Right renal pelvis (tissue), 4 donors: ENCODE measurements at regions not wholly inside any gene's neighbourhood (a gene's known extent, or its start where the extent isn't known, plus 50 kb on each side); places are given as distances from the start of the nearest gene placed in this dataset.
A peak's percentile ranks its signal among the peaks of the same experiment; 100 is the strongest.

Experiments
- DNase-seq, 4 donors: peaks; one replicate each; pipeline ENCODE4 v3.0.0-alpha.2; 2013; ENCODE audit warnings: low read depth in 4 of 4, low spot score in 3 of 4, missing footprints in 1 of 4

DNA sequence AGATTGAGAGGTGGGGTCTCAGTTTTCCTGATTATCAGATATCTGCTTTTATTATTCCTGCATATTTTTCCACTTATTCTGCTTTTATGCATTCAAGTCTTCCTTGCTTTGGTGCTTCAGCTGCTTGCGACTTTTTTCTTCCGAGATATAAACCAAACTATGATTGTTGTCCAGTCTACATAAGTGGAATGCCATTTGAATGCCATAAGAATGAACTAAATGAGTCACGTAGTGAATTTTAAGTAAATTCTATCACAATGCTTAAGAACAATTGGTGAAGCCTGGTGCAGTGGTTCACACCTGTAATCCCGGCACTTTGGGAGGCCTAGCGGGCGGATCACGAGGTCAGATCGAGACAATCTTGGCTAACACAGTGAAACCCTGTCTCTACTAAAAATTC is 189.1 kb downstream of the PCDH18 start:
- no peak for DNase-seq

DNA sequence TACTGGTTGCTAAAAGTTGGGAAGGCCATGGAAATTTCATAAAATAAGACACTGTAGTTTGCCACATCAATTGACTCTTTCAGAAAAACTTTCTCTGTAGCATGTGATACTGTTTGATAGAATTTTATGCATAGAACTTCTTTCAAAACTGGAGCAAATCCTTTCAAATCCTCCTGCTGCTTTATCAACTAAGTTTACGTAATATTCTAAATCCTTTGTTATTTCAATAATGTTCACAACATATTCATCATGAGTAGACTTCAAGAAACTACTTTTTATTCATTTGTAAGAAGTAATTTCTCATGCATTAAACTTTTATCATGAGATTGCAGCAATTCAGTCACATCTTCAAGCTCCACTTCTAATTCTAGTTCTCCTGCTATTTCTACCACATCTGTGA is 199.3 kb downstream of the PCDH18 start:
- DNase-seq = no peak

DNA sequence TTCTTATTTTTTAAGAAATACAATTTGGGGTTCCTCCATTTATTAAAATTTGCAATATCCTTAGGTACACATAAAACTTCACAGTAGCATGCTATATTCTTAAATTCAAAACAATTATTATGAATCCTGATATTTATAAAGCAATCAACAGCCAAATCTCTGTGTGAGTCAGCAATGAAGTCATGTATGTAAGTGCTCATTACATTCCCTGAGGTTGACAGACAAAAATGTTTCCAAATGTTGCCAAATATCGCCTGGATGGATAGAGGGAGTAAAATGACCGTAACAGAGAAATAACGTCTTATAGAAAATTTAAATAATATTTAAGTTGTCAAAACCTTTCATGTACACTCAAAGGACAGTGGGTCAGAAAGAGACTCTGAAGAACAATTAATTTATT is 220.0 kb downstream of the PCDH18 start:
- DNase-seq = no peak

DNA sequence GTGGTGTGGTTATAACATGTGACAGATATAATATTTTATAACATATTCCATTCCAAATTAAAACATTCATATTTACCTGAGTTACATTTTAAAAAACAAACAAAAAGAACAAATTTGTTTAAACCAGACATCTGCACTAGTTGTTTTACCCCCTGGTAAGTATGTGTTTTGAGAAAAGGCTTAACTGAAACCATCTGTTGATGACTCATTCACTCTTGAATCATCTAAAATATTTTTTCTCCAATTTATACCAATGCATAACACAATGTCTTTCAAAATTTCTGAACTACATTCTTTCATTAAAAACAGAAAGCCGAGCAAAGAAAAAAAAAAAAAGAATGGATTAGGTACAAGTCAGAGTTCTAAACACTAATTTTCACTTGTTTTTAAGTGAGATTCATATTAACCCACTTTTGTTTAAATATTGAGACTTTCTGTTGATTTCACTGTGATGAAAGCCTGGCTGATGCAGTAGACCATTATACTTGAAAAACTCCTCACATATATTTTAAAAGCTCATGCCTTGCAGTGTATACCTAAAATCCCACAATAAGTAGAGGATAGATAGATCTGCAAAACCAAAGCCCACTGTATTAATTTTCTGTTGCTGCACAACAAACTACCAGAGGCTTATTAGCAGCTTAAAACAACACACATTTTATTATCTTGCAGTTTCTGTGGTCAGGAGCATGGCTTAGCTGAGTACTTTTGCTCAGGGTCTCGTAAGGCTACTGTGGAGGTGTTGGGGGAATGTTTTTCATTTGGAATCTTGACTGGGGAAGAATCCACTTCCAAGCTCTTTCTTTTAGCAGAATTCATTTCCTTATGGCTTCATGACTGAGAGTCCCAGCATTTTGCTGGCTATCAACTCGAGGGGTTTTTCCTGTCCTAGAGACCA is 221.5 kb downstream of the PCDH18 start:
- no peak for DNase-seq

DNA sequence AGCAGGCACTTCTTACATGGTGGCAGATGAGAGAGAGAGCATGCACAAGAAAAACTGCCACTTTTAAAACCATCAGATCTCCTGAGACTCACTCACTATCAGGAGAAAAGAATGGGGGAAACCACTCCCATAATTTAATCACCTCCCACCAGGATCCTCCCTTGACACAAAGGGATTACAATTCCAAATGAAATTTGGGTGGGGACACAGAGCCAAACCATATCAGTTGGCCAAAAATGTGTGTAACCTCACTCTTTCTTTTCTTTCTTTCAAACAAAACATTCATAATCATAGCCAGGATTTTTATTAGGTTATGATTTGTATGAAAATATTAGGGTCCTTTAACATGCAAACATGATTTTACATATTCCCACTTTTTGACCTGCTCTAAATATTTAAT is 222.1 kb downstream of the PCDH18 start:
- no peak for DNase-seq

DNA sequence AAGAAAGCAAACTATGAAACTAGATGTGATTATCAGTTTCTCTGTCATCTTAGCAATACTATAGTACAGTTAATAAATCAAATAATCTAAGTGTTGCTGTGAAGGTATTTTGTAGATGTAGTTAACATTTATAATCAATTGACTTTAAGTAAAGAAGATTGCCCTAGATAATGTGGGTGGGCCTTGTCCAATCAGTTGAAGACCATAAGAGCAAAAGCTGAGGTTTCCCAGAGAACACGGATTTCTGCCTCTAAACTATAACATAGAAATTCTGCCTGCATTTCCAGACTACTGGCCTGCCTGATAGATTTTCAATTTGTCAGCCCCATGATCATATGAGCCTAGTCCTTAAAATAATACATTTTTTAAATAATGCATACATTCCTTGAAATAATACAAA is 222.9 kb downstream of the PCDH18 start:
- DNase-seq = no peak

DNA sequence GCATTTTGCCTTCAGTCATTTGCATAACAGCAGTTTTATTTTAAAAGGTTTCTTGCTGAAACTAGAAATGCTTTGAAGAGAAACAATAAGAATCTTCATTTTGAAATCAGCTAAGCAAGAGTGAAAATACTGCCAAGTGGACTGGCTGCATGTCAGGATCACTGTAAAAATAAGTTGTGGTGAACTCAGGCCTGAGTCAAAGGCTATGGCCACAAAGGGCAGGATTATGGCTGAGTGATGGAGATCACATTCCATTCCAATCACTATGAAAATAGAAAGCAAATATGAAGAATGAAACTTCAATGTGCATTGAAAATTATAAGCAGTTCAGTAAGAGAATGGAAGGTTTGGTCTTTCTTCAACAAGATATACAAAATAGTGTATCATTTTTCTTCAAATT is 224.5 kb downstream of the PCDH18 start:
- peak in 1 of 4 donors; percentile 12 for DNase-seq

DNA sequence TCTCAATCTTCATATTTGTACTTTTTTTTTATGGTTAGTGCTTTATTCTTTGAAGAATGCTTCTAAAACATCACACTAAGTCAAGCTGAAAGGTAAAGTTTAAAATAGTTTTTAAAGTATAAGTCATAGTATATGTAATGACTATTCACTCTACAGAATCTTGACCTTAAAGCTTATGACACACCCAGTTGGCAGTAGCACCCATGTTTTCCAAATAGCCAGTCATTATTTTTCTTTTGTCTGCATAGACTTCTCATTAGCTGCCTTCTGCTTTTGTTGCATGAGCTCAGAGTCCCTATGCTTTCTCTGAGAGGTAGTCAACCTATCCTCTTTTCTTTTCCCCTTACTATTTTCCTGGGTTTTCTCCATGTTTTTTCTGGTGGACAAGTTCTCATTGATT is 231.5 kb downstream of the PCDH18 start:
- no peak for DNase-seq

DNA sequence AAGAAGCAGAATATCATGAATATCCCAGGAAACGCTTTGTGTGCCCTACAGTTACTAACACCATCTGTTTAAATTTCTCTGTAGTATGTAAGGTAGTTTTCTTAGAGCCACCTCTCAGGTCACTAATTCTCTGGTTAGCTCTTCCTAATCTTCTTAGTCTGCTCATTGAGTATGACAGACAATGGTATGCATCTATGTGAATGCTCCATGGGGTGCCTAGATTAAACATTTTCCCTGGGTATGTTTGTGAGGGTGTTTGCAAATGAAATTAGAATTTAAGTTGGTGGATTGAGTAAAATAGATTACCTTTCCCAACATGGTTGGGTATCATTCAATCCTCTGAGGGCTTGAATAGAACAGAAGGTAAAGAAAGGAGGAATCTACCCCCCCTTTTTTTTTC is 233.0 kb downstream of the PCDH18 start:
- no peak for DNase-seq

DNA sequence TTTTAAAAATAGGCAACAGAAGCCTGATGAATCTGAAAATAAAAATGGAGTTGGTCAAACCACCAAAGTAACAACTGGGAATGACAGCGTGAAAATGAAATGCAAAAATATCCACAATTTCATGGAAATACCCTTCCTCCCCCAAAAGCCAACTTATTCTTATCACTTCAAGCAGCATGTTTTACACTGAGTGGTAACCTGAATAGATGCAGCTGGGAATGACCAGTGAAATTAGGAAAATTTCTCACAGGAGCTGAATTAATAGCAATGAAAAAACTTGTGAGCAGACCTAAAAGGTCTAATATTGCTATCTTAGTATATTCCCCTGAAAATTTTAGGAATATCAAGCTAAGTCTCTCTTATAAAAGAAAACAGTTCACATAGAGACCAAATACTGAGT is 239.0 kb downstream of the PCDH18 start:
- no peak for DNase-seq

DNA sequence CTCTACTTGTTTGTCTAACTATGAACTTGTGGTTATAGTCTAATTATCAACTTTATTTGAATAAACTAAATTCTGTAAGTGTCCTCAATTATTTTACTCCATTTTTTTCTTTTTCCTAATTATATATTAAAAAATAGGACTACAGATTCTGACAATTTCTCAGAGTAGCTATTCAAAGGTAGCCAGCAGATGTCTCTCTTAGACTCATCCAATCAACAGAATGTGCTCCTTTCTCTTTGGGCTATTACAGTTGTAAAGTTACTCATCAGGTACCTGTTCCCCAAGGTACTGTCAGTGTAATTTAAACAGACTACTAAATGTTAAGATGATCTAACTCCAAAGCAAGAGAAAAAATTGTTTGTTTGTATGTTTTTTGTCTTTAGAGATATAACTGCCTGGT is 248.6 kb downstream of the PCDH18 start:
- DNase-seq = no peak

DNA sequence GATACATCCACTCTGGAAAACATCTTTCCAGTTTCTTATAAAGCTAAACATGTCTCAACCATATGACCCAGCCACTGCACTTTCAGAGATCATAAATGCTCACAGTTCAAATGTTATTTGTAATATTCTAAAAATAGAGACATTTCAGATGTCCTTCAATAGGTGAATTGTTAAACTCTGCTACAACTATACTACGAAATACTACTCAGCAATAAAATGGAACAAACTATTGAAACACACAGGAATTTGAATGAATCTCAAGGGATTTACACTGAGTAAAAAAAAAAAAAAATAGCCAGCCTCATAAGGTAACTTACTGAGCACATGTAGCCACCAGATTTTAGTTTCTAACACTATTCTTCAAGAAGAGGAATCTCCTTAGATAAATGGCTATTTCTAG is 253.9 kb downstream of the PCDH18 start:
- DNase-seq = no peak

DNA sequence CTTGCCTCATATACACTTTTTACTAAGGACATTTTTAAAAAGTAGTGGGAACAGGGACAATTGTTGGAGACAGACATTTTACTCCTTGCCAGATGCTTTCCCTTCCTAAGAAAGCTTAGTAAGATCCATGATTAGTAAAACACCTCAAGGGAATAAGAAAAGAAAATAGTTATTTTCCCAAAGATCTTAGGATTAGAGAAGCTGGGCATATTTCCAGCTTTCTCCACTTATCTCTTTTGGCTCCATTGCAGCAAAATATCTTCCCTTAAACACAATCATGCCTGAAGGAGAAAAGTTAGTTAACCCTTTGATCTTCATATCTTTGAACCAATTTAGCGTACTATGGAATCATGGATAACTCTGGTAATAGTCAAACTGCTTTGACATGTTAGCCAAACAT is 257.9 kb downstream of the PCDH18 start:
- DNase-seq = no peak

DNA sequence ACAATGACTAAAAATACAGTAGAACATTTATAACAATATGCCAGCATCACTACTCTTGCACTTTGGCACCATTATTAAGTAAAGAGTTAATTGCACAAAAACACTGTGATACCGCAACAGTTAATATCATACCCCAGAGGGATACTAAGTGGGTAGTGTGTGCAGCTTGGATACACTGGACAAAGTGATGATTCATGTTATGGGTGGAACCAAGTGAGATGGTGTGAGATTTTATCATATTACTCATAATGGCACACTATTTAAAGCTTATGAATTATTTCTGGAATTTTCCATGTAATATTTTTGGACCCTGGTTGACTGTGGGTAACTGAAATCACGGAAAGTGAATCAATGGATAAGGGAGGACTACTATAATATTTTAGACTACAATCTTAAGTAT is 265.3 kb downstream of the PCDH18 start:
- no peak for DNase-seq

DNA sequence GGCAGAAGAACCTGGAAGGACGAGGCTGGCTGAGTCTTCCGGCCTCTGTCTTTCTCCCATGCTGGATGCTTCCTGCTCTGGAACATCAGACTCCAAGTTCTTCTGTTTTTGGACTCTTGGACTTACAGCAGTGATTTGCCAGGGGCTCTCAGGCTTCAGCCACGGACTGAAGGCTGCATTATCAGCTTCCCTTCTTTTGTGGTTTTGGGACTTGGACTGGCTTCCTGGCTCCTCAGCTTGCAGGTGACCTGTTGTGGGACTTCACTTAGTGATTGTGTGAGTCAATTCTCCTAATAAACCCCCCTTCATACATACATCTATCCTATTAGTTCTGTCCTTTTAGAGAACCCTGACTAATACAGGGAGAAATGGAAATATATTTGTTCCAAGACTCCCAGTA is 265.8 kb downstream of the PCDH18 start:
- DNase-seq = no peak

DNA sequence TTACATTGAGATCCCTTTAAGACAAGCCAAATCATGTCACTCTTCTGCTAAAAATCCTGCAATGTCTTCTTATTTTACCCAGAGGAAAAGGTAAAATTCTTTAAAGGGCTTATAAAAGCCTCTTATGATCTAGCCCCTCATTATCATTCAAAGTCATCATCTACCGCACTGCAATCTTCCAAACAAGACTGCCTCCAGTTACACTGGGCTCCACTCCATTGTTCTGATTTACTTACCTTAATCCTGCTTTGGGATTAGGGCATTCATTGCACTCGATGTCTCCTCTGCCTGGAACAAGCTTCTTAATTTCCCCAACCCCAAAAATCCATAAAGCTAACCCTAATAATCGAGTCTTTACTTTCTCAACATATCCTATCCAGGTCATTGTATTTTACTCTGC is 269.1 kb downstream of the PCDH18 start:
- DNase-seq = no peak

DNA sequence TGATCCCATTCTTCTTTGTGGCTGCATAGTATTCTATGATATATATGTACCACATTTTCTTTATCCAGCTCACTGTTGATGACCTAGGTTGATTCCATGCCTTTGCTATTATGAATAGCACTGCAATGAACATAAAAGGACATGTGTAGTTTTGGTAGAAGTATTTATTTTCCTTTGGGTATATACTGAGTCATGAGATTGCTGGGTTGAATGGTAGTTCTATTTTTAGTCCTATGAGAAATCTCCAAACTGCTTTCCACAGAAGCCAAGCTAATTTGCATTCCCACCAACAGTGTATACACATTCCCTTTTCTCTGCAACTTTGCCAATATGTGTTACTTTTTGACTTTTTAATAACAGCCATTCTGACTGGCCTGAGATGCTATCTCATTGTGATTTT is 278.3 kb downstream of the PCDH18 start:
- DNase-seq = no peak

DNA sequence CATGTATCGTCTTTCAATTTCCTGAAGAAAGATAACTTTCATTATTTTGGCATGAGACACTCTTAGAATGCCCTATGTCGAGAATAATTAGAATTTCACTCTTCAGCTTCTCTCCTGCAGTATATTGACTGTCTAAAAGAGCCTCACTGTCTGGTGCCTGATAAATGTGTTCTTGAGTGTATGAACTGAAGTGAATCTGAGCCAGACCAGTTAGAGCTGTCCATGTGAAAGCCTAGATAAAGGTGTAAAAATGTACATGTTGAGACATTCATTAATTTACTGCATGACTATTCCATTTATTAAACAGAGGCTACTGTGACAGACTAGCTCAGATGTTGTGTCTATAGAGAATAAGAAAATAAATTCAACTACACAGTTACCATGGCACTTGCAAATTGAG is 283.2 kb downstream of the PCDH18 start:
- DNase-seq = no peak

DNA sequence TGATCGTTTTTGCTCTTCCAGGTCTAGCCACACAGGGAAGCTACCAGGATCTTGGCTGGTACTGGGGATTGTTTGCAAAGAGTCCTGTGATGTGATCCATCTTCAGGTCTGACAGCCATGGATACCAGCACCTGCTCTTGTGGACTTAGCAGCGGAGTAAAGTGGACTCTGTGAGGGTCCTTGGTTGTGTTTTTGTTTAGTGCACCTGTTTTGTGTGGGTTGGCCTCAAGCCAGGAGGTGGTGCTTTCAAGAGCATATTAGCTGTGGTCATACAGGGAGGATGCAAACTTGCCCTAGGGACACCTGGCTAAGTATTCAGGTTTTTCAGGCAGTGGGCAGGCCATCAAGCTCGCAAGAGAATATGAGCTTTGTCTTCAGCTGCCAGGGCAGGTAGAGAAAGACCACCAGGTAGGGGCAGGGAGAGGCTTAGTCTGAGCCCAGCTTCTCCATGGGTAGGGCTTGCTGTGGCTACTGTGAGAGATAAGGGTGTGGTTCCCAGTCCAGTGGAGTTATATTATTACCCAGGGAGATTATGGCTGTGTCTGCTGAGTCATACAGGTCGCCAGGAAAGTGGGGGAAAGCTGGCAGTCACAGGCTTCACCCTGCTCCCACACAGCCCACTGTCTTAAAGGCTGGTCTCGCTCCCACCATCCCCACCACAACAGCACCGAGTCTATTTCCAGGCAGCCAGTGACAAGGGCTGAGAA is 293.7 kb downstream of the PCDH18 start:
- DNase-seq = no peak

DNA sequence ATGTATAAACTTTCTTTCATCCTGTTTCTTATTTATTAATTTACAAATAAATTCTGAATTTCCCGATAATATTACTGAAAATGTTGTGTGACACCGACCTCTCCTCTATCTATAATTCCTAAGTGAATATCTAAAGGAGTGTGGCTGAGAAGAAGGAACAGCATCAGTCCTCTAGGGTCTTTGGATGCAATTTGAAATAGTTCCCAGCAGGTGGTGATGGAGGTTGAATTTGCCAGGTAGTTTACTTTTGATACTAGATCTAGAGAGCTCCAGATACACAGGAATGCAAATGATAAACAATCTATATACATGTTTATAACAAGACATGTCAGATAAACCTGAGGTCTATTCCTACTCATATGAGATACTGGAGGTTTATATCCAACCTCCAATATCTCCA is 305.4 kb downstream of the PCDH18 start:
- DNase-seq = peak in 1 of 4 donors; percentile 5

DNA sequence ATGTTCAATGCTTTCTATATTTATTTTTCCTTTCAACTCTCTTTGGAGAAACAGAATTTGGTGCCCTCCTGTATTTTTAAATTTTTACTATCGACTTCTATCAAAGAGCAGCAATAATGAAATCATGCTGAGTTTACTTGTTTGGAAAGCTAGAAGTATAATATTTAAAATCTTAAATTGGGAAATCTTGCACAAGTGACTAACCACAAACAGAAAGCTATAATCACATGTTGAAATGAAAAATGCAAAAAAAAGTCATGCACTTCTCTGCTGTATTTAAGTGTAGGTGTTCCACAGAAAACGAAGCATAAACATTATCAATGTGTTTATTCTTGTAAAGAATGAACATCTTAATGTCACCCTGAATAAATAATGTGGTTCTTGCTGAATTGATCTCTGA is 306.1 kb downstream of the PCDH18 start:
- no peak for DNase-seq
